Neuronal stem cell (in vitro differentiated cells): ENCODE measurements at regions not wholly inside any gene's neighbourhood (a gene's known extent, or its start where the extent isn't known, plus 50 kb on each side); places are given as distances from the start of the nearest gene placed in this dataset.
"Not testable (repeated sequence)": the region's sequence is repeated elsewhere in the genome, so short reads cannot be mapped to it uniquely, and the experiment has no call there.

Experiments used
- DNase-seq: peaks from one replicate; pipeline ENCODE4 v3.0.0-alpha.2; 2013; ENCODE audit warnings: low spot score
- H2AFZ ChIP-seq: one replicate; pipeline ENCODE4 v1.6.1; 2013; ENCODE audit warnings: mild to moderate bottlenecking, low read length, inconsistent platforms
- H2AK5ac ChIP-seq: 2 replicates; pipeline ENCODE4 v1.6.1; 2013; ENCODE audit warnings: low read depth, mild to moderate bottlenecking, inconsistent platforms, low read length, moderate library complexity, mixed read lengths
- H2BK120ac ChIP-seq: 2 replicates; pipeline ENCODE4 v1.6.1; 2013; ENCODE audit warnings: low read depth, mild to moderate bottlenecking, inconsistent platforms, low read length, moderate library complexity, mixed read lengths
- H2BK12ac ChIP-seq: one replicate; pipeline ENCODE4 v1.6.1; 2013; ENCODE audit warnings: low read length, inconsistent platforms
- H2BK15ac ChIP-seq: 2 replicates; pipeline ENCODE4 v1.6.1; 2013; ENCODE audit warnings: mild to moderate bottlenecking, low read length, inconsistent platforms, mixed read lengths
- H2BK5ac ChIP-seq: one replicate; pipeline ENCODE4 v1.6.1; 2013; ENCODE audit warnings: inconsistent platforms, mild to moderate bottlenecking, low read length, moderate library complexity
- H3K14ac ChIP-seq: one replicate; pipeline ENCODE4 v1.6.1; 2013; ENCODE audit warnings: low read length, inconsistent platforms
- H3K18ac ChIP-seq: 2 replicates; pipeline ENCODE4 v1.6.1; 2013; ENCODE audit warnings: low read length, inconsistent platforms
- H3K23ac ChIP-seq: 2 replicates; pipeline ENCODE4 v1.6.1; 2013; ENCODE audit warnings: low read depth, mild to moderate bottlenecking, mixed read lengths, low read length, inconsistent platforms; ENCODE audit not compliant: poor library complexity
- H3K27ac ChIP-seq: replicated peaks from 3 replicates; pipeline ENCODE4 v1.5.1; 2013; ENCODE audit warnings: low read length, inconsistent platforms
- H3K27me3 ChIP-seq, 3 experiments: 2 replicates each; pipeline ENCODE4 v1.6.1; 2013; ENCODE audit warnings: low read length in 3 of 3, mild to moderate bottlenecking in 2 of 3, inconsistent platforms in 1 of 3, low read depth in 1 of 3, mixed read lengths in 1 of 3, moderate library complexity in 1 of 3; ENCODE audit not compliant: control insufficient read depth in 3 of 3, insufficient read depth in 3 of 3
- H3K36me3 ChIP-seq, 2 donors: replicated peaks in 1 of 2; 2 replicates each; pipeline ENCODE4 v1.6.1; 2013; ENCODE audit warnings: low read length in 2 of 2; ENCODE audit not compliant: control insufficient read depth in 2 of 2, insufficient read depth in 2 of 2
- H3K4ac ChIP-seq: 2 replicates; pipeline ENCODE4 v1.6.1; 2013; ENCODE audit warnings: inconsistent platforms, mild to moderate bottlenecking, low read length, moderate library complexity
- H3K4me1 ChIP-seq, 2 donors: 1 replicate in 1 of 2; 2 replicates in 1 of 2; pipeline ENCODE4 v1.6.1; 2013; ENCODE audit warnings: low read length in 2 of 2, low read depth in 1 of 2; ENCODE audit not compliant: control insufficient read depth in 2 of 2, insufficient read depth in 1 of 2
- H3K4me2 ChIP-seq: one replicate; pipeline ENCODE4 v1.6.1; 2013; ENCODE audit warnings: mild to moderate bottlenecking, low read length, inconsistent platforms; ENCODE audit not compliant: insufficient read depth, poor library complexity, severe bottlenecking
- H3K4me3 ChIP-seq, 2 donors: 2 replicates each; pipeline ENCODE4 v1.5.1; 2013; ENCODE audit warnings: low read length in 2 of 2, mild to moderate bottlenecking in 2 of 2, inconsistent platforms in 1 of 2, moderate library complexity in 1 of 2
- H3K79me1 ChIP-seq: one replicate; pipeline ENCODE4 v1.6.1; 2013; ENCODE audit warnings: low read depth, mild to moderate bottlenecking, inconsistent platforms, low read length, moderate library complexity
- H3K9ac ChIP-seq: one replicate; pipeline ENCODE4 v1.6.1; 2013; ENCODE audit warnings: mild to moderate bottlenecking, low read depth, low read length, inconsistent platforms; ENCODE audit not compliant: poor library complexity
- H3K9me3 ChIP-seq, 2 donors: replicated peaks in 1 of 2; 2 replicates each; pipeline versions ENCODE3 to v1.6.1; 2013; ENCODE audit warnings: low read length in 2 of 2, mild to moderate bottlenecking in 2 of 2, inconsistent platforms in 1 of 2, low read depth in 1 of 2, mixed read lengths in 1 of 2, moderate library complexity in 1 of 2; ENCODE audit not compliant: control insufficient read depth in 2 of 2, insufficient read depth in 1 of 2
- H4K8ac ChIP-seq: one replicate; pipeline ENCODE4 v1.6.1; 2013; ENCODE audit warnings: low read depth, mild to moderate bottlenecking, inconsistent platforms, low read length, moderate library complexity
- H4K91ac ChIP-seq: one replicate; pipeline ENCODE4 v1.6.1; 2013; ENCODE audit warnings: low read length, low read depth, mild to moderate bottlenecking, inconsistent platforms; ENCODE audit not compliant: poor library complexity
- WGBS, 2 donors: extraction: QIAGEN DNeasy Blood & Tissue Kit; methylation state at CpG; one replicate each; pipeline ENCODE4 v1.1.7; 2013; ENCODE audit warnings: missing lambda C conversion rate in 2 of 2, mixed read lengths in 1 of 2; ENCODE audit not compliant: insufficient read length in 2 of 2, insufficient replicate concordance in 1 of 2; ENCODE audit errors: extremely low coverage in 2 of 2; 5-methylcytosine and 5-hydroxymethylcytosine counted together

DNA sequence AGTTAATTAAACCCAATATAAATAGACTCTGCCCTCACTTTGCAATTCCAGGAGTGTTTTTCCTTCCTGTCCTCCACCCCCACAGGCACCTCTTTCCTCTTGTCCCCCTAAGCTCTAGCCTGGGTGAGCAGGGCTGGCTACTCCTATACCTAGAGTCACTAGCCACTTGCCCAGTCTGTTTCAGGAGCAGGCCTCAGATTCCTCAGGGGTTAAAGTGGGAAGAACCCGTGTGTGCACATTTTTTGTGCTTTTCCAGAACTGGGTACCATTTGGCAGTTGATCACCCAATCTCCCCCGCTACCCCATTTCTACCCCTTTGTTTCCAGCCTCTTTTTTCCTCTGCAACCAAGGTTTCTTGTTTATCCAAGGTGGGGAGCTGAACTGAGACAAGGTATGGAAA lies 153.4 kb downstream of the OR4F15 start:
- no CpG with 5 or more reads among the region's 2 CpGs for whole genome bisulfite sequencing, 2 donors
- not testable (repeated sequence) for H2BK15ac ChIP-seq, H3K9ac ChIP-seq, H3K14ac ChIP-seq, H3K4ac ChIP-seq, H3K4me2 ChIP-seq, H3K36me3 ChIP-seq, H4K8ac ChIP-seq, H3K79me1 ChIP-seq, H3K23ac ChIP-seq, H4K91ac ChIP-seq, H3K27me3 ChIP-seq, H2BK120ac ChIP-seq, DNase-seq, H2AFZ ChIP-seq, H2BK5ac ChIP-seq, H3K4me3 ChIP-seq, H3K4me1 ChIP-seq, H2BK12ac ChIP-seq, H3K18ac ChIP-seq, H3K9me3 ChIP-seq, H3K27ac ChIP-seq, H2AK5ac ChIP-seq

DNA sequence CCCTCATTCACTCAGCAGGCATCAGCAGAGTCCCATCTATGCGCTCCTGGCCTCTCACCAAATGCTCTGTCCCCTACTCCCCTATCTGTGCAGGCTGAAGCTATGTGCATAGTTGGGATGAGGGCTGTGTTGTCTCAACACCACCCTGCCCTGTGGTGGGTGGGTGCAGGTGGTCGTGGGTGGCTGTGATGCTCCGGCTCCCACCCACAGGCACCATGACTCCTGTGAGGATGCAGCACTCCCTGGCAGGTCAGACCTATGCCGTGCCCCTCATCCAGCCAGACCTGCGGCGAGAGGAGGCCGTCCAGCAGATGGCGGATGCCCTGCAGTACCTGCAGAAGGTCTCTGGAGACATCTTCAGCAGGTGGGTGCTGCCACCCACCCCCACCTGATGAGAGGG lies 153.9 kb downstream of the OR4F15 start:
- H2BK15ac ChIP-seq, DNase-seq, H3K27ac ChIP-seq, H3K4me3 ChIP-seq, H4K91ac ChIP-seq, H2BK120ac ChIP-seq, H3K9me3 ChIP-seq, H4K8ac ChIP-seq, H2BK5ac ChIP-seq, H3K27me3 ChIP-seq, H3K14ac ChIP-seq, H3K4ac ChIP-seq, H3K4me2 ChIP-seq, H2AK5ac ChIP-seq, H3K36me3 ChIP-seq, H3K79me1 ChIP-seq, H2BK12ac ChIP-seq, H2AFZ ChIP-seq, H3K4me1 ChIP-seq: not testable (repeated sequence)
- Histone ChIP-seq H3K23ac (peak overlapping the region; percentile 6), H3K9ac (peak overlapping the region; percentile 46), H3K18ac (peak overlapping the region; percentile 2)
- WGBS, 2 donors = no CpG with 5 or more reads among the region's 8 CpGs

DNA sequence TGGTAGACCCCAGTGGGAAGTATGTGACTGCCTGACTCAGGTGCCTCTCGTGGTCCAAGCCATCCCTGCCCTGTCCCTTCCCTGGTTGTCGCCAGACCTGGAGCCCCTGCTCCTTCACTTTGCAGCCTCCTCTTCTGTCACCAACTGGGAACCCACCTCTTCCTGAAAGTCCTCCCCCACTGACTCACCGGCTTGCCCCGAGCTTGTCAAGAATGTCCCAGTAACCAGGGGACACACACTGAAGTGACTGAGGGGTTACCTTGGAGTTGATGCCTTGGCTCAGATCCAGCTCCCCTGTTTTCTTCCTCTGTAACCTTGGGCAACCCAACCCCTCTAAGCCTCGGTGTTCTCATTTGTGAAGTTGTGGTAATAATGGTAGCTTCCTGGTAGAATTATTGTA lies 155.4 kb downstream of the OR4F15 start:
- H3K18ac ChIP-seq, H3K27ac ChIP-seq, H4K91ac ChIP-seq, H2AFZ ChIP-seq, H3K14ac ChIP-seq, H3K27me3 ChIP-seq, DNase-seq, H2BK120ac ChIP-seq, H3K9me3 ChIP-seq, H3K4me3 ChIP-seq, H3K4me1 ChIP-seq, H3K23ac ChIP-seq, H2BK15ac ChIP-seq, H2BK5ac ChIP-seq, H2BK12ac ChIP-seq, H3K79me1 ChIP-seq, H3K4ac ChIP-seq, H3K36me3 ChIP-seq, H4K8ac ChIP-seq, H2AK5ac ChIP-seq, H3K4me2 ChIP-seq, H3K9ac ChIP-seq: not testable (repeated sequence)
- WGBS, 2 donors = no CpG with 5 or more reads among the region's 5 CpGs

DNA sequence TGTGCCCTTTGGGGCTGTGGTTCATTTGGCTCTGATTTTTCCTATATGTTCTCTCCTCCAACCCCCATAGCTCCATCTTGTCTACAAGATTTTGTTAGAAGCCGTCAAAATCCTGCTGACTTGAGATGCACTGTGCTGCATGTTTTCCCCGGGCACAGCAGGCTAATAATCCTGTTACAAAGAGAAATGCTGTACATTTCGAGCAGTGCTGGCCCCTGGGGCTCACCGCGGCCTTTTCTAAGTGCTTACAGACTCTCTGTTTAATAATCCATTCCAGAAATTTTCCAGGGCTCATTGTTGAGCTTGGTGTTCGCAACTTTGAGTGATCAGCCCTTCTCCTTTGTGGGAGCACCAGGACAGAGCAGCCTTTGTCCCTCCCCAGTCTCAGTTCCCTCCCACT lies 158.6 kb downstream of the OR4F15 start:
- H2AK5ac ChIP-seq, H2AFZ ChIP-seq, H3K4me1 ChIP-seq, H3K9me3 ChIP-seq, H2BK120ac ChIP-seq, H3K36me3 ChIP-seq, H2BK12ac ChIP-seq, H3K4ac ChIP-seq, H4K91ac ChIP-seq, H3K79me1 ChIP-seq, H4K8ac ChIP-seq, H3K18ac ChIP-seq, H3K23ac ChIP-seq, DNase-seq, H3K4me2 ChIP-seq, H3K14ac ChIP-seq, H2BK5ac ChIP-seq, H3K4me3 ChIP-seq, H3K27ac ChIP-seq, H2BK15ac ChIP-seq, H3K9ac ChIP-seq, H3K27me3 ChIP-seq: not testable (repeated sequence)
- WGBS, 2 donors = no CpG with 5 or more reads among the region's 6 CpGs
